Upper lobe of right lung (tissue), 1 donor: ENCODE measurements at regions not wholly inside any gene's neighbourhood (a gene's known extent, or its start where the extent isn't known, plus 50 kb on each side); places are given as distances from the start of the nearest gene placed in this dataset.
A peak's percentile ranks its signal among the peaks of the same experiment; 100 is the strongest.

Source experiments
- ATAC-seq: fragments of 200-7000 bp; cut with Tn5 transposase; one replicate; pipeline ENCODE4 v1.9.1; 2020; ENCODE audit warnings: mild to moderate bottlenecking, moderate library complexity
- DNase-seq: peaks from one replicate; pipeline ENCODE4 v3.0.0-alpha.2; 2020
- H3K27ac ChIP-seq: fragments of 200-600 bp; one replicate; pipeline ENCODE4 v1.8.0; 2022
- H3K27me3 ChIP-seq: fragments of 200-600 bp; one replicate; pipeline ENCODE4 v1.8.0; 2022; ENCODE audit warnings: mild to moderate bottlenecking
- H3K36me3 ChIP-seq: fragments of 200-600 bp; one replicate; pipeline ENCODE4 v1.8.0; 2022
- H3K4me1 ChIP-seq: fragments of 200-600 bp; one replicate; pipeline ENCODE4 v1.8.0; 2022
- H3K4me3 ChIP-seq: fragments of 200-600 bp; one replicate; pipeline ENCODE4 v1.8.0; 2022; ENCODE audit warnings: mild to moderate bottlenecking
- H3K9me3 ChIP-seq: fragments of 200-600 bp; one replicate; pipeline ENCODE4 v1.8.0; 2022
- CTCF ChIP-seq: fragments of 200-600 bp; IDR thresholded peaks from one replicate; pipeline ENCODE4 v1.8.0; 2022; ENCODE audit warnings: antibody characterized with exemption
- intact Hi-C: fragments of 100-400 bp; cut with DNase I; formaldehyde crosslinking; loops from one replicate; pipeline ENCODE4 v1.11.0; 2022
- donor health status: DM: no; HTN: yes; CAD: no; lungs with severe emphysema.

- no peaks in the 10 kb centered on the region for H3K27me3 ChIP-seq
- no peaks in the 10 kb centered on the region for H3K36me3 ChIP-seq
- no peak overlapping the region for H3K4me3 ChIP-seq
- intact Hi-C loops: no loop called here
- DNase-seq: no peak
- H3K27ac ChIP-seq: no peak overlapping the region
- ATAC-seq: no peak
- H3K9me3 ChIP-seq: no peaks in the 10 kb centered on the region
- H3K4me1 ChIP-seq: no peaks in the 10 kb centered on the region
- TF ChIP-seq CTCF: no peak
Measured at GRCh38 chr17:73703192-73703591, 58.9 kb upstream of the SDK2 start.

- H3K4me3 ChIP-seq: no peak overlapping the region
- H3K27me3 ChIP-seq: no peaks in the 10 kb centered on the region
- intact Hi-C loops: no loop called here
- ATAC-seq (no peak), DNase-seq (no peak)
- no peak for TF ChIP-seq CTCF
- H3K27ac ChIP-seq: no peak overlapping the region
- H3K9me3 ChIP-seq: no peaks in the 10 kb centered on the region
- H3K36me3 ChIP-seq: no peaks in the 10 kb centered on the region
- H3K4me1 ChIP-seq: no peaks in the 10 kb centered on the region
Measured at GRCh38 chr17:73703917-73704316, 59.7 kb upstream of the SDK2 start.

GRCh38 chr17:73705594-73705993 is 61.3 kb upstream of the SDK2 start:
- no peak overlapping the region for H3K4me3 ChIP-seq
- intact Hi-C loops: no loop called here
- TF ChIP-seq CTCF: no peak

GRCh38 chr17:73706428-73706827 is 62.2 kb upstream of the SDK2 start:
- Histone ChIP-seq H3K27me3 (no peaks in the 10 kb centered on the region), H3K36me3 (no peaks in the 10 kb centered on the region), H3K4me1 (no peaks in the 10 kb centered on the region), H3K9me3 (no peaks in the 10 kb centered on the region), H3K27ac (no peak overlapping the region), H3K4me3 (no peak overlapping the region)
- ATAC-seq (no peak), DNase-seq (no peak)
- intact Hi-C loops: no loop called here
- no peak for TF ChIP-seq CTCF

More at GRCh38 chr17:73705594-73705993, 61.3 kb upstream of the SDK2 start:
- Histone ChIP-seq H3K36me3 (no peaks in the 10 kb centered on the region), H3K27me3 (no peaks in the 10 kb centered on the region), H3K4me1 (no peaks in the 10 kb centered on the region), H3K27ac (no peak overlapping the region), H3K9me3 (no peaks in the 10 kb centered on the region)
- DNase-seq (no peak), ATAC-seq (peak; percentile 44)

- TF ChIP-seq CTCF: no peak
- no peaks in the 10 kb centered on the region for H3K36me3 ChIP-seq
- H3K27ac ChIP-seq: no peak overlapping the region
- ATAC-seq (no peak), DNase-seq (no peak)
- H3K9me3 ChIP-seq: no peaks in the 10 kb centered on the region
- no peaks in the 10 kb centered on the region for H3K4me1 ChIP-seq
- no peaks in the 10 kb centered on the region for H3K27me3 ChIP-seq
- intact Hi-C loops: no loop called here
- no peak overlapping the region for H3K4me3 ChIP-seq
Measured at GRCh38 chr17:73706858-73707257, 62.6 kb upstream of the SDK2 start.

- H3K4me3 ChIP-seq: no peak overlapping the region
- no peak overlapping the region for H3K27ac ChIP-seq
- H3K36me3 ChIP-seq: no peaks in the 10 kb centered on the region
- DNase-seq: no peak
- no peaks in the 10 kb centered on the region for H3K9me3 ChIP-seq
- ATAC-seq: no peak
- no peak for TF ChIP-seq CTCF
- H3K4me1 ChIP-seq: no peaks in the 10 kb centered on the region
- no peaks in the 10 kb centered on the region for H3K27me3 ChIP-seq
- intact Hi-C loops: no loop called here
Measured at GRCh38 chr17:73707358-73707757, 63.1 kb upstream of the SDK2 start.
